HepG2 (cell line): ENCODE measurements at regions not wholly inside any gene's neighbourhood (a gene's known extent, or its start where the extent isn't known, plus 50 kb on each side); places are given as distances from the start of the nearest gene placed in this dataset.

Source experiments
- CENPBD1 ChIP-seq: sonication (generic); formaldehyde crosslinking; IDR thresholded peaks from 2 replicates; pipeline ENCODE4 v1.8.0; 2022; ENCODE audit warnings: missing genetic modification reagents, low read depth, mild to moderate bottlenecking, borderline replicate concordance
- CTCF ChIP-seq: sonication (generic); formaldehyde crosslinking; IDR thresholded peaks from 2 replicates; pipeline ENCODE4 v1.5.0; 2020; ENCODE audit warnings: mild to moderate bottlenecking, missing genetic modification reagents, moderate library complexity
- DNMT3B ChIP-seq: conservative IDR thresholded peaks from 2 replicates; pipeline ENCODE4 v1.6.1; 2016; ENCODE audit warnings: missing biosample characterization, control low read depth
- MAFK ChIP-seq, 2 experiments: IDR thresholded peaks in 1 of 2; conservative IDR thresholded peaks in 1 of 2; 2 replicates each; pipeline ENCODE4 v1.6.1; 2011; ENCODE audit warnings: improper control_type of control experiment in 2 of 2, low read length in 2 of 2
- MZF1 ChIP-seq: sonication (generic); formaldehyde crosslinking; IDR thresholded peaks from 2 replicates; pipeline ENCODE4 v1.8.1; 2023; ENCODE audit warnings: mild to moderate bottlenecking, missing genetic modification reagents, borderline replicate concordance
- POLR2A ChIP-seq, 2 experiments: IDR thresholded peaks; 2 replicates each; pipeline ENCODE4 v1.6.1; 2011; ENCODE audit warnings: low read depth in 2 of 2, low read length in 2 of 2, mild to moderate bottlenecking in 1 of 2, moderate library complexity in 1 of 2; ENCODE audit not compliant: insufficient read depth in 1 of 2
- RBFOX2 ChIP-seq: fragments of 200-400 bp; formaldehyde crosslinking; IDR thresholded peaks from 2 replicates; pipeline ENCODE4 v1.6.1; 2017; ENCODE audit warnings: low read depth, mild to moderate bottlenecking, low read length
- RFX5 ChIP-seq: IDR thresholded peaks from 2 replicates; pipeline ENCODE4 v1.6.1; 2011; ENCODE audit warnings: low read depth, low read length, improper control_type of control experiment
- SMARCC2 ChIP-seq: fragments of 450-650 bp; IDR thresholded peaks from 2 replicates; pipeline ENCODE4 v1.6.1; 2017; ENCODE audit warnings: antibody characterized with exemption, mild to moderate bottlenecking
- TF ChIP-seq, protein P1 (sequence below): sonication (generic); IDR thresholded peaks from 2 replicates; pipeline ENCODE4 v1.6.1; 2016; ENCODE audit warnings: low read depth, borderline replicate concordance

DNA sequence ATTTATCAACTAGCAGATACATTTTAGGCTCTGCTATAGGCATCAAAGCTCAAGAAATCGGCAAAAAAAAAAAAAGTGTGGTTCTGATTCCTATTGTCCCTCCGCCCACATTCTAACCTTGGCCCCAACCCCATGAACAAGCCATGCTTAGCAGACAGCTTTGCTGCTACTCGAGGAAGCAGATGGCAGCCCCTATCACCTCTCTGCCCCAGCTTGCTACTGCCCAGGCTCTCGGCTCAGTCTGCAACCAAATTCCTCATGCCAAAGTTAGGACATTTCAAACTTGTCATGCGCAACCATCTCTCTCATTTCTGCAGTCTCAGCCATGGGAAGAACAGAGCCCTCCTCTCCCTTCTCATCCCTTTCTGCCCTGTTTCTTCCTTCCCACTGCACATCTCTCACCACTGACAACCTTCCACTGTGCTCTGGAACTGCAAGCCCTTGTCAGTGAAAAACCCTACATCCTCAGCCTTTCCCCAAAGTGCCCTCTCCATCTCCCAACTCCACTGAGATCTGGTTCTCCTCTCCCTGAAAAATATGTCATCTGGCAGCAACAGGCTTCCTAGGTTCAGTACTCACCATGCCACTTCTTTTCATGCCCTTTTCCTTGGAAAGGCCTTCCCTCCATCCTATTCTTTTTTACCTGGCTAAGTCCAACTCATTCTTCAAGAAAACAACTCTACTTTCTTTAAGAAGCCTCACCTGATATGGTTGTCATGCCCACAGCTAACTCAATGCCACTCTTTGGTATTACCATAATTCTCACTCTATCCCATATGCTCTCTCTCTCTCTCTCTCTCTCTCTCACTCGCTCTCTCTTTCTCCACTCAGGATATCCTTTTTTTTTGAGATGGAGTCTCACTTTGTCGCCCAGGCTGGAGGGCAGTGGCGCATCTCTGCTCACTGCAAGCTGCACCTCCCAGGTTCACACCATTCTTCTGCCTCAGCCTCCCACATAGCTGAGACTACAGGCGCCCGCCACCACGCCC, 60.1 kb upstream of the FHIP2A start:
- no peak for TF ChIP-seq POLR2A (IDR thresholded peaks at IDR 0.05; ENCODE audit: insufficient read depth in 1 of 2, low read depth in 2 of 2, low read length in 2 of 2)
- no peak for TF ChIP-seq CTCF (CRISPR knock-in tag)
- no peak for TF ChIP-seq MZF1 (CRISPR knock-in tag)
- TF ChIP-seq, protein P1, sequence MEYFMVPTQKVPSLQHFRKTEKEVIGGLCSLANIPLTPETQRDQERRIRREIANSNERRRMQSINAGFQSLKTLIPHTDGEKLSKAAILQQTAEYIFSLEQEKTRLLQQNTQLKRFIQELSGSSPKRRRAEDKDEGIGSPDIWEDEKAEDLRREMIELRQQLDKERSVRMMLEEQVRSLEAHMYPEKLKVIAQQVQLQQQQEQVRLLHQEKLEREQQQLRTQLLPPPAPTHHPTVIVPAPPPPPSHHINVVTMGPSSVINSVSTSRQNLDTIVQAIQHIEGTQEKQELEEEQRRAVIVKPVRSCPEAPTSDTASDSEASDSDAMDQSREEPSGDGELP, result no peak
- no peak for TF ChIP-seq RBFOX2
- no peak for TF ChIP-seq DNMT3B (CRISPR knock-in tag)
- no peak for TF ChIP-seq CENPBD1 (CRISPR knock-in tag)
- TF ChIP-seq MAFK (conservative IDR thresholded peaks at IDR 0.05 in 1 of 2, IDR thresholded peaks at IDR 0.05 in 1 of 2; ENCODE audit: low read length in 2 of 2), result no peak
- TF ChIP-seq SMARCC2, result no peak
- TF ChIP-seq RFX5, result no peak
